ENCODE measurements at regions not wholly inside any gene's neighbourhood (a gene's known extent, or its start where the extent isn't known, plus 50 kb on each side); places are given as distances from the start of the nearest gene placed in this dataset.

- no CpG with 5 or more reads among the region's 4 CpGs for WGBS, 2 donors (ENCODE audit: extremely low coverage in 2 of 2, insufficient read length in 2 of 2, insufficient replicate concordance in 1 of 2)
- Histone ChIP-seq H3K14ac (ENCODE audit: low read length) (no peak overlapping the region), H4K8ac (ENCODE audit: low read depth, low read length) (no peak overlapping the region), H3K4me3 (ENCODE audit: low read length in 2 of 2) (no peak overlapping the region), H3K9ac (ENCODE audit: low read depth, low read length, poor library complexity) (no peak overlapping the region), H3K27me3 (ENCODE audit: control insufficient read depth in 3 of 3, insufficient read depth in 3 of 3, low read depth in 1 of 3, low read length in 3 of 3) (no peaks in the 10 kb centered on the region), H3K9me3 (replicated peaks in 1 of 2; ENCODE audit: control insufficient read depth in 2 of 2, insufficient read depth in 1 of 2, low read depth in 1 of 2, low read length in 2 of 2) (no peaks in the 10 kb centered on the region), H3K36me3 (replicated peaks in 1 of 2; ENCODE audit: control insufficient read depth in 2 of 2, insufficient read depth in 2 of 2, low read length in 2 of 2) (no peaks in the 10 kb centered on the region), H3K27ac (replicated peaks; ENCODE audit: low read length) (no peak overlapping the region), H2AK5ac (ENCODE audit: low read depth, low read length) (no peak overlapping the region), H2BK120ac (ENCODE audit: low read depth, low read length) (no peak overlapping the region), H3K18ac (ENCODE audit: low read length) (no peak overlapping the region), H3K79me1 (ENCODE audit: low read depth, low read length) (no peaks in the 10 kb centered on the region), H2BK15ac (ENCODE audit: low read length) (no peak overlapping the region), H3K4me1 (ENCODE audit: control insufficient read depth in 2 of 2, insufficient read depth in 1 of 2, low read depth in 1 of 2, low read length in 2 of 2) (peaks cover 0 to 1% of the 10 kb centered on the region in 2 donors), H3K4ac (ENCODE audit: low read length) (no peak overlapping the region), H4K91ac (ENCODE audit: low read depth, low read length, poor library complexity) (no peak overlapping the region), H2BK12ac (ENCODE audit: low read length) (no peak overlapping the region), H3K4me2 (ENCODE audit: insufficient read depth, low read length, poor library complexity, severe bottlenecking) (no peak overlapping the region), H2BK5ac (ENCODE audit: low read length) (no peak overlapping the region), H3K23ac (ENCODE audit: low read depth, low read length, poor library complexity) (no peak overlapping the region), H2AFZ (ENCODE audit: low read length) (no peak overlapping the region)
- no peak for DNase-seq (ENCODE audit: low spot score)
These were observed 370.3 kb upstream of the TMEM132C start for GRCh38 chr12:127896661-127897060.

GRCh38 chr12:127898616-127899015 is 368.4 kb upstream of the TMEM132C start:
- H3K4me3 ChIP-seq (ENCODE audit: low read length in 2 of 2), result no peak overlapping the region
- DNase-seq (ENCODE audit: low spot score), result no peak
- H3K9me3 ChIP-seq (replicated peaks in 1 of 2; ENCODE audit: control insufficient read depth in 2 of 2, insufficient read depth in 1 of 2, low read depth in 1 of 2, low read length in 2 of 2), result no peaks in the 10 kb centered on the region
- no peak overlapping the region for H2AK5ac ChIP-seq (ENCODE audit: low read depth, low read length)
- H3K14ac ChIP-seq (ENCODE audit: low read length), result no peak overlapping the region
- no peaks in the 10 kb centered on the region for H3K79me1 ChIP-seq (ENCODE audit: low read depth, low read length)
- no peaks in the 10 kb centered on the region for H3K27me3 ChIP-seq (ENCODE audit: control insufficient read depth in 3 of 3, insufficient read depth in 3 of 3, low read depth in 1 of 3, low read length in 3 of 3)
- peaks cover 0 to 1% of the 10 kb centered on the region in 2 donors for H3K4me1 ChIP-seq (ENCODE audit: control insufficient read depth in 2 of 2, insufficient read depth in 1 of 2, low read depth in 1 of 2, low read length in 2 of 2)
- no peak overlapping the region for H3K18ac ChIP-seq (ENCODE audit: low read length)
- H2AFZ ChIP-seq (ENCODE audit: low read length), result no peak overlapping the region
- H3K27ac ChIP-seq (replicated peaks; ENCODE audit: low read length), result no peak overlapping the region
- H2BK5ac ChIP-seq (ENCODE audit: low read length), result no peak overlapping the region
- H2BK12ac ChIP-seq (ENCODE audit: low read length), result no peak overlapping the region
- no peak overlapping the region for H3K4ac ChIP-seq (ENCODE audit: low read length)
- H2BK15ac ChIP-seq (ENCODE audit: low read length), result no peak overlapping the region
- H2BK120ac ChIP-seq (ENCODE audit: low read depth, low read length), result no peak overlapping the region
- no CpG with 5 or more reads among the region's 14 CpGs for WGBS, 2 donors (ENCODE audit: extremely low coverage in 2 of 2, insufficient read length in 2 of 2, insufficient replicate concordance in 1 of 2)
- no peak overlapping the region for H3K4me2 ChIP-seq (ENCODE audit: insufficient read depth, low read length, poor library complexity, severe bottlenecking)
- H3K9ac ChIP-seq (ENCODE audit: low read depth, low read length, poor library complexity), result no peak overlapping the region
- H3K23ac ChIP-seq (ENCODE audit: low read depth, low read length, poor library complexity), result no peak overlapping the region
- no peak overlapping the region for H4K91ac ChIP-seq (ENCODE audit: low read depth, low read length, poor library complexity)
- H4K8ac ChIP-seq (ENCODE audit: low read depth, low read length), result no peak overlapping the region
- no peaks in the 10 kb centered on the region for H3K36me3 ChIP-seq (replicated peaks in 1 of 2; ENCODE audit: control insufficient read depth in 2 of 2, insufficient read depth in 2 of 2, low read length in 2 of 2)

GRCh38 chr12:127899971-127900370 is 367.0 kb upstream of the TMEM132C start:
- Histone ChIP-seq H3K4me1 (ENCODE audit: control insufficient read depth in 2 of 2, insufficient read depth in 1 of 2, low read depth in 1 of 2, low read length in 2 of 2) (no peaks in the 10 kb centered on the region), H3K9ac (ENCODE audit: low read depth, low read length, poor library complexity) (no peak overlapping the region), H3K23ac (ENCODE audit: low read depth, low read length, poor library complexity) (no peak overlapping the region), H2AK5ac (ENCODE audit: low read depth, low read length) (no peak overlapping the region), H3K79me1 (ENCODE audit: low read depth, low read length) (no peaks in the 10 kb centered on the region), H3K36me3 (replicated peaks in 1 of 2; ENCODE audit: control insufficient read depth in 2 of 2, insufficient read depth in 2 of 2, low read length in 2 of 2) (no peaks in the 10 kb centered on the region), H2AFZ (ENCODE audit: low read length) (no peak overlapping the region), H4K91ac (ENCODE audit: low read depth, low read length, poor library complexity) (no peak overlapping the region), H3K9me3 (replicated peaks in 1 of 2; ENCODE audit: control insufficient read depth in 2 of 2, insufficient read depth in 1 of 2, low read depth in 1 of 2, low read length in 2 of 2) (no peaks in the 10 kb centered on the region), H3K27me3 (ENCODE audit: control insufficient read depth in 3 of 3, insufficient read depth in 3 of 3, low read depth in 1 of 3, low read length in 3 of 3) (no peaks in the 10 kb centered on the region), H3K14ac (ENCODE audit: low read length) (no peak overlapping the region), H3K4ac (ENCODE audit: low read length) (no peak overlapping the region), H3K27ac (replicated peaks; ENCODE audit: low read length) (no peak overlapping the region), H2BK5ac (ENCODE audit: low read length) (no peak overlapping the region), H2BK15ac (ENCODE audit: low read length) (no peak overlapping the region), H4K8ac (ENCODE audit: low read depth, low read length) (no peak overlapping the region), H2BK12ac (ENCODE audit: low read length) (no peak overlapping the region), H3K18ac (ENCODE audit: low read length) (no peak overlapping the region), H3K4me2 (ENCODE audit: insufficient read depth, low read length, poor library complexity, severe bottlenecking) (no peak overlapping the region), H3K4me3 (ENCODE audit: low read length in 2 of 2) (no peak overlapping the region), H2BK120ac (ENCODE audit: low read depth, low read length) (no peak overlapping the region)
- no CpG with 5 or more reads among the region's 5 CpGs for WGBS, 2 donors (ENCODE audit: extremely low coverage in 2 of 2, insufficient read length in 2 of 2, insufficient replicate concordance in 1 of 2)
- DNase-seq (ENCODE audit: low spot score), result no peak

- no peaks in the 10 kb centered on the region for H3K79me1 ChIP-seq (ENCODE audit: low read depth, low read length)
- no peak for DNase-seq (ENCODE audit: low spot score)
- H3K4me2 ChIP-seq (ENCODE audit: insufficient read depth, low read length, poor library complexity, severe bottlenecking), result no peak overlapping the region
- H2BK120ac ChIP-seq (ENCODE audit: low read depth, low read length), result no peak overlapping the region
- H3K27ac ChIP-seq (replicated peaks; ENCODE audit: low read length), result no peak overlapping the region
- H3K4me3 ChIP-seq (ENCODE audit: low read length in 2 of 2), result peak overlapping the region in 1 of 2 donors; percentile 64
- H3K23ac ChIP-seq (ENCODE audit: low read depth, low read length, poor library complexity), result no peak overlapping the region
- H3K14ac ChIP-seq (ENCODE audit: low read length), result no peak overlapping the region
- no peak overlapping the region for H2BK5ac ChIP-seq (ENCODE audit: low read length)
- no peak overlapping the region for H2AK5ac ChIP-seq (ENCODE audit: low read depth, low read length)
- no peaks in the 10 kb centered on the region for H3K27me3 ChIP-seq (ENCODE audit: control insufficient read depth in 3 of 3, insufficient read depth in 3 of 3, low read depth in 1 of 3, low read length in 3 of 3)
- H3K4me1 ChIP-seq (ENCODE audit: control insufficient read depth in 2 of 2, insufficient read depth in 1 of 2, low read depth in 1 of 2, low read length in 2 of 2), result no peaks in the 10 kb centered on the region
- no peak overlapping the region for H3K4ac ChIP-seq (ENCODE audit: low read length)
- H4K8ac ChIP-seq (ENCODE audit: low read depth, low read length), result no peak overlapping the region
- no peak overlapping the region for H2BK15ac ChIP-seq (ENCODE audit: low read length)
- H3K18ac ChIP-seq (ENCODE audit: low read length), result no peak overlapping the region
- WGBS, 2 donors (ENCODE audit: extremely low coverage in 2 of 2, insufficient read length in 2 of 2, insufficient replicate concordance in 1 of 2), result no CpG with 5 or more reads among the region's 5 CpGs
- H3K9me3 ChIP-seq (replicated peaks in 1 of 2; ENCODE audit: control insufficient read depth in 2 of 2, insufficient read depth in 1 of 2, low read depth in 1 of 2, low read length in 2 of 2), result no peaks in the 10 kb centered on the region
- H2AFZ ChIP-seq (ENCODE audit: low read length), result no peak overlapping the region
- no peak overlapping the region for H3K9ac ChIP-seq (ENCODE audit: low read depth, low read length, poor library complexity)
- H4K91ac ChIP-seq (ENCODE audit: low read depth, low read length, poor library complexity), result no peak overlapping the region
- no peaks in the 10 kb centered on the region for H3K36me3 ChIP-seq (replicated peaks in 1 of 2; ENCODE audit: control insufficient read depth in 2 of 2, insufficient read depth in 2 of 2, low read length in 2 of 2)
- H2BK12ac ChIP-seq (ENCODE audit: low read length), result no peak overlapping the region
These were observed 366.6 kb upstream of the TMEM132C start for GRCh38 chr12:127900386-127900785.
